GM19023 (cell line): ENCODE measurements at regions not wholly inside any gene's neighbourhood (a gene's known extent, or its start where the extent isn't known, plus 50 kb on each side); places are given as distances from the start of the nearest gene placed in this dataset.
"Not testable (repeated sequence)": the region's sequence is repeated elsewhere in the genome, so short reads cannot be mapped to it uniquely, and the experiment has no call there.

Source experiments
- ATAC-seq: cut with Tn5 transposase; IDR thresholded peaks from one replicate; pipeline ENCODE4 v1.9.1; 2021; ENCODE audit warnings: mild to moderate bottlenecking, moderate library complexity; ENCODE audit not compliant: unreplicated experiment

- ATAC-seq: no peak
These were observed 175.7 kb upstream of the SULF2 start for GRCh38 chr20:47960769-47961541.

- no peak for ATAC-seq
These were observed 175.0 kb upstream of the SULF2 start for GRCh38 chr20:47960277-47960676.

GRCh38 chr20:47957989-47958801, 172.9 kb upstream of the SULF2 start:
- not testable (repeated sequence) for ATAC-seq

- ATAC-seq: no peak
These were observed 171.9 kb upstream of the SULF2 start for GRCh38 chr20:47957135-47957534.

GRCh38 chr20:47956268-47956995, 171.2 kb upstream of the SULF2 start:
- no peak for ATAC-seq

GRCh38 chr20:47953471-47953870, 168.2 kb upstream of the SULF2 start:
- ATAC-seq: no peak

GRCh38 chr20:47952023-47952564, 166.8 kb upstream of the SULF2 start:
- no peak for ATAC-seq

GRCh38 chr20:47951521-47951971, 166.3 kb upstream of the SULF2 start:
- ATAC-seq: no peak

GRCh38 chr20:47950913-47951283, 165.6 kb upstream of the SULF2 start:
- no peak for ATAC-seq

- no peak for ATAC-seq
These were observed 165.0 kb upstream of the SULF2 start for GRCh38 chr20:47950124-47950912.

GRCh38 chr20:47949230-47949629, 163.9 kb upstream of the SULF2 start:
- ATAC-seq: no peak

GRCh38 chr20:47944682-47945081, 159.4 kb upstream of the SULF2 start:
- ATAC-seq: no peak

GRCh38 chr20:47941869-47942268, 156.6 kb upstream of the SULF2 start:
- no peak for ATAC-seq

GRCh38 chr20:47940101-47940813, 155.0 kb upstream of the SULF2 start:
- no peak for ATAC-seq

GRCh38 chr20:47936612-47937011, 151.3 kb upstream of the SULF2 start:
- no peak for ATAC-seq

GRCh38 chr20:47934761-47935160, 149.5 kb upstream of the SULF2 start:
- no peak for ATAC-seq

- ATAC-seq: no peak
These were observed 146.2 kb upstream of the SULF2 start for GRCh38 chr20:47931443-47931842.

GRCh38 chr20:47931002-47931401, 145.7 kb upstream of the SULF2 start:
- ATAC-seq: no peak

- no peak for ATAC-seq
These were observed 144.3 kb upstream of the SULF2 start for GRCh38 chr20:47929368-47930115.
